BE2C (cell line): ENCODE measurements at regions not wholly inside any gene's neighbourhood (a gene's known extent, or its start where the extent isn't known, plus 50 kb on each side); places are given as distances from the start of the nearest gene placed in this dataset.

Experiments used
- DNase-seq: peaks from one replicate; pipeline ENCODE4 v3.0.0-alpha.2; 2020
- H3K27me3 ChIP-seq: fragments of 250-450 bp; sonication (Bioruptor Pico); 2 replicates; pipeline ENCODE4 v1.5.1; 2020; ENCODE audit warnings: mild to moderate bottlenecking
- H3K36me3 ChIP-seq: fragments of 250-450 bp; sonication (Bioruptor Pico); 2 replicates; pipeline ENCODE4 v1.5.1; 2020; ENCODE audit warnings: mild to moderate bottlenecking
- H3K4me1 ChIP-seq: fragments of 250-450 bp; sonication (Bioruptor Pico); 2 replicates; pipeline ENCODE4 v1.5.1; 2020
- H3K4me3 ChIP-seq: 2 replicates; pipeline ENCODE4 v1.5.1; 2011; ENCODE audit warnings: low read depth, low read length
- H3K9me3 ChIP-seq: fragments of 250-450 bp; sonication (Bioruptor Pico); 2 replicates; pipeline ENCODE4 v1.5.1; 2020
- CTCF ChIP-seq: IDR thresholded peaks from 2 replicates; pipeline ENCODE4 v1.5.1; 2012; ENCODE audit warnings: mild to moderate bottlenecking, low read depth, low read length

GRCh38 chr14:93870377-93870776 is 56.8 kb upstream of the FAM181A start:
- no peaks in the 10 kb centered on the region for H3K36me3 ChIP-seq
- H3K9me3 ChIP-seq = no peaks in the 10 kb centered on the region
- TF ChIP-seq CTCF = no peak
- DNase-seq = no peak
- no peaks in the 10 kb centered on the region for H3K4me1 ChIP-seq
- no peak overlapping the region for H3K4me3 ChIP-seq
- H3K27me3 ChIP-seq = no peaks in the 10 kb centered on the region

- no peaks in the 10 kb centered on the region for H3K36me3 ChIP-seq
- no peaks in the 10 kb centered on the region for H3K9me3 ChIP-seq
- H3K27me3 ChIP-seq = no peaks in the 10 kb centered on the region
- no peak for DNase-seq
- H3K4me1 ChIP-seq = no peaks in the 10 kb centered on the region
- no peak for TF ChIP-seq CTCF
- H3K4me3 ChIP-seq = no peak overlapping the region
Measured at GRCh38 chr14:93869427-93869826, 57.7 kb upstream of the FAM181A start.

GRCh38 chr14:93868165-93868564 is 59.0 kb upstream of the FAM181A start:
- H3K4me1 ChIP-seq = no peaks in the 10 kb centered on the region
- no peaks in the 10 kb centered on the region for H3K27me3 ChIP-seq

GRCh38 chr14:93862265-93862664 is 64.9 kb upstream of the FAM181A start:
- no peak overlapping the region for H3K4me3 ChIP-seq
- H3K27me3 ChIP-seq = no peaks in the 10 kb centered on the region
- no peaks in the 10 kb centered on the region for H3K4me1 ChIP-seq
- DNase-seq = no peak
- no peaks in the 10 kb centered on the region for H3K9me3 ChIP-seq
- no peaks in the 10 kb centered on the region for H3K36me3 ChIP-seq
- no peak for TF ChIP-seq CTCF

More at GRCh38 chr14:93868165-93868564, 59.0 kb upstream of the FAM181A start:
- Histone ChIP-seq H3K9me3 (no peaks in the 10 kb centered on the region), H3K4me3 (no peak overlapping the region), H3K36me3 (no peaks in the 10 kb centered on the region)
- TF ChIP-seq CTCF = no peak
- DNase-seq = no peak

- Histone ChIP-seq H3K9me3 (no peaks in the 10 kb centered on the region), H3K4me3 (no peak overlapping the region), H3K27me3 (no peaks in the 10 kb centered on the region), H3K36me3 (no peaks in the 10 kb centered on the region), H3K4me1 (no peaks in the 10 kb centered on the region)
- no peak for DNase-seq
- TF ChIP-seq CTCF = no peak
Measured at GRCh38 chr14:93861836-93862235, 65.3 kb upstream of the FAM181A start.

GRCh38 chr14:93859957-93860356 is 67.2 kb upstream of the FAM181A start:
- peak; percentile 76 for DNase-seq
- Histone ChIP-seq H3K4me3 (no peak overlapping the region), H3K27me3 (no peaks in the 10 kb centered on the region), H3K4me1 (no peaks in the 10 kb centered on the region), H3K9me3 (no peaks in the 10 kb centered on the region), H3K36me3 (no peaks in the 10 kb centered on the region)
- no peak for TF ChIP-seq CTCF
